ENCODE measurements at regions not wholly inside any gene's neighbourhood (a gene's known extent, or its start where the extent isn't known, plus 50 kb on each side); places are given as distances from the start of the nearest gene placed in this dataset.
"Not testable (repeated sequence)": the region's sequence is repeated elsewhere in the genome, so short reads cannot be mapped to it uniquely, and the experiment has no call there.

DNA sequence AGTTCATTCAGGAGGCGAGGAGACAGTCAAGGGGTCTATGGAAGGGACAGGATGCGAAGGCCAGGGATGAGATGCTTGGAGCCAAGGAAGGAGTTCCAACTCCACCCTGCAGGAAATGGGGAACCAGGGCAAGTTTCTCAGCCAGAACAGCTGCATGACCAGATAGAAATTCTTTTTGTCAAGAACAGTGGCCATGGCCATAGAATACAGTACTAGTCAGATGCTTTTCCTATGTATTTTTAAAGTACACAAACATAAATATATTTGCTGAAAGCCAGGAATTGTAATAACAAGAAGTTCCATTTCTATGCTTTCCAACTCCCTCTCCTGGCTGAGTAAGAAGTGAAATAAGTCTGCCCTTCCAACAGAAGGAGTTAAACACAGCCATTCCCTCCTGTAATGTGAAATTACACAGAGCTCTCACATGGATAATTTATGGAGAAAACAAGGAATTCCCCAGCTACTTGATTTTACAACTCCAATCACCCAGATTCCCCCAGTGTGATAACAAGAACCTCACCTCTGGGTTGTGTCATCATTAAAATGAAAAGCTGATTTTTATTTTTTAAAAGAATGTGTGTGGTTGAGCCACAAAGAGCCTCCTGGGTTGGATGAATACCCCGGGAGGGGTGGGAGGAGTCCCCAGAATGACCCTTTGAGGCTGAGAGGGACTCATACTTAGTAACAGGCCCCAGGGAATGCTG, 124.6 kb upstream of the ARHGEF3 start:
- peak; percentile 94 for DNase-seq (ENCODE audit: low read depth)

GRCh38 chr3:56924700-56925099, 123.0 kb upstream of the ARHGEF3 start:
- DNase-seq (ENCODE audit: low read depth) = not testable (repeated sequence)

DNA sequence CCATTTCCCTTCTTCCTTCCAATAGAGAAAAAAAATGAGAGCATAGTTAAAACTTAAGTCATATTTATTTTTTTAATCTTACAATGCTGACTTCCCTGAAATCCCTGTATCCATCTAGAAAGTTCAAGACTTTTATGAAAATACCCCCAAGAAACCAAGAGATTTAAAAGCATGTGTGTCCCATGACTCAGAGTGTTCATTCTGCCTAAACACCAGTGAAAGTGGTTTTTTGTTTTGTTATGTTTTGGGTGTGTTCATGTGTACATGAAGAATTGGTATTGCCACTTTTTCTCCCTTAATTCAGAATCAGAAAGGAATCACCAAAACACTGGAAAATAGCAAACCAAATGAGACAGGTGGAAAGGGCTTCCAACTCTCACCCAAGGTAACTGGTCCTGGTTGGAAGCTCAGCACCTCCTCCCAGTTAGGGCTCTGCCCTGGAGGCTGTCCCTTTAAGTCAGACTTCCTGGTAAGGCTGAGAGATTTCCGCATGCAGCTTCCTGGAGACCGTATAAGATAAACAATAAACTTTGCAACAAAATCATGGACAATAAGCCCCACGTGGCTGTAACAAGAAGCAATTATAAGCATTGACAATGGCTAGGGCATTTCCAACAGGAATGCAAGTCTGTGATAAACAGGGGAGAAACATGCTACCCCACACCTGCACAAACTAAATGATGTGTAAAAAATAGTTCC, 121.9 kb upstream of the ARHGEF3 start:
- DNase-seq (ENCODE audit: low read depth) = peak; percentile 92

GRCh38 chr3:56921573-56922453, 120.1 kb upstream of the ARHGEF3 start:
- no peak for DNase-seq (ENCODE audit: low read depth)

DNA sequence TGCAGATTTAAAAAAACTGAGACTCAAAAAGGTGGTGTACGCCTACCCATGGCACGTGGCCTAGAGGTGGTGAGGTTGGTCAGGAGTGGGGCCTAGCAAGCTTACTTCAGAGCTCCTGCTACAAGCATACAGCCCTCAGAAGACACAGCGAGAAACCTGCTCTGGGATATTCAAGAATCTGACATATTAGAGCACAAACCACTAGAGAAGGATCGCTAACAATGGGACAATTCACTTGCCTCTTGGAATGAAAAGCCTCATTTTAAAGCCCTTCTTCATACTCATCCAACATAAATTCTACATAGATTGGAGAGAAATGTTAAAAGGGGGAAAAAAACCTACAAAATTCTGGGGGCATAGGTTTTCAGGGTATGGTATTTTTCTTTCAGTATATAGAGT, 118.0 kb upstream of the ARHGEF3 start:
- DNase-seq (ENCODE audit: low read depth) = no peak

GRCh38 chr3:56919137-56919796, 117.5 kb upstream of the ARHGEF3 start:
- DNase-seq (ENCODE audit: low read depth) = no peak

- no peak for DNase-seq (ENCODE audit: low read depth)
These were observed 116.4 kb upstream of the ARHGEF3 start for GRCh38 chr3:56918111-56918568.

DNA sequence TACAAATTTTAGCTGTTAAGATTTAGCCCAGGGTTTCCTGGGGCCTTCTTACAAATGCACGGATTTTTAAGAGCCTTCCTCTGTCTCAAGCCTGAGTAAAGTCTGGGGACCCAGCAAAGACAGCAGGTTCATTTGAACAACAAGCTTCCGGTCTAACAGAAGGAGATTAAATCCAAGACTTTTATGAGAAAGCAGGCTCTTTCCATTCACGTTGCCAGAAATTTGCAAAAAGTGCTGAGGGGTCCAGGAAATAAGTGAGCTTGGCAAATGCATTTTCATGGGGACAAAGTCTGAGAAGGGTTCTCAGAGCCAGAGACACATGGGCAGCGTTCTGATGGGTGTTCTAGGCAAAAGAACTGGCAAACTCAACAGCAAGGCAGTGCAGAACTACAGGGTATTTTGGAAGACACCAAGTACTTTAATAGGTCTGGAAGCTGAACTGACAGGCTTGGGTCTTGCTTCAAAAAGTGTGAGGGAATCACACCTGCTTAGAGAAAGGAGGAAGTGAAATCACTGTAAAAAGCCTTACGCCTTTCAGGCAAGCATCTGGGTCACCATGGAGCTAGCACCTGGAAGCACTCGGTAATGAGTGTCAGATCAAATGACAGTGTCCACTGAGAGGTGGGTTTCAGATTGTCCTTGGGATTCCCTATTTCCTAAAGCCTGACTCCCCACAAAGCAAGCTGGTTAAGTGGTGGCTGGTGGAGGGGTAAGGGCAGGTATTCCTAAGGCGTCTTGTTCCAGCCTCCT, 115.8 kb upstream of the ARHGEF3 start:
- no peak for DNase-seq (ENCODE audit: low read depth)

DNA sequence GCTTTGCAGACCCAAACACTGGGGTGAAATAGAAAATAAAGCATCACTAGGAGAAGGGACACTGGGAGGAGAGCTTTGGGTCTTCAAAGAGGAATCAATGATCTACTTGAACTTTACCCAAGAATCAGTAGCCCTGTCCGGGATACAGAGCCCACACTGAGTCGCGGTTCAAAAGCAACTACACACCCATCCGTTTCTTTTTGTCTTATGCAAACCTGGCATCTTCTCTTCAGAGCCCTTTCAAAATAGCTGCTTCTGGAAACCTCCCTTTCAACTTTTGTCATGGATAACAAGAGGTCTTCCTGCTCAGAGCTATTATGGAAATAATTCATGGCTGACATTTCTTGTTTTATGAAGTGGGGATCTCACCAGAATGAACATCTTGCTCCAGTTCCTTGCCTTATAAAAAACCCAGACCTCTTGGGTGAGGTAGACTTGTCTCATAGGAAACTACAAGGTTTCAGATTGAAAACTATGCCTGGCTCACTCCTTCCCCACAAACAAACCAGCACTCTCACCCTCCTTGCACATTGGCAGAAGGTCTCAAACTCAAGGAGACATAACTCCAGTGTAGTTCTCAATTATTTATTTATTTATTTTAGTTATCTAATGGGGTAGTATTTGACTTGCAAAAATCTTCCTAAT, 115.1 kb upstream of the ARHGEF3 start:
- no peak for DNase-seq (ENCODE audit: low read depth)

DNA sequence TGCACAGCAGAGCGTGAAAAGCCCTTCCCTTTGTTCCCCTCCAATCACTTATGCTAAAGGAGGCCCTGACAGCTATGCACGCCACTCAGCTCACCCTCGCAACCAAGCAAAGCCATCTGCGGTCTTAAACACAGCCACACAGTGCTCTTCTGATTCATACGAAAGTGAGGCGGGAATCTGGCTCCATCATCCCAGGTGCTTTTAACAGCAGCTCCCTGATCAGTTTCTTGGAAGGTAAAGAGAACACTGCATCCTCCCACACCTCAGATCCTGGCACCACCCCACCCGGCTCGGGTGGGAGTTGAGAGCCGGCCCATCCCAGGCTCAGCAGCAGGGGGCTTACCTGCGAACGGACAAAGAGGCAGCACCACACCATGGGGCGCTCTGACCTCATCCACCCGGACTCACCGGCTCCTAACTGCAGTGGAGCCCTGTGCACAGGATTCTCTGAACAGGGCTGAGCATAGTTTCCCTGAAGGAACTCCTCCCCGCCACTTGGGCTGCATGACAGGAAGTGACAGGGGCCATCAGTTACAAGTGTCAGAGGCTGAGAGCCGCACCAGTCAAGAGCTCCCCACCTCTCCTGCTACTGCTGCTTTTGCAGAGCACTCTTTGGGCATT, 114.3 kb upstream of the ARHGEF3 start:
- no peak for DNase-seq (ENCODE audit: low read depth)

DNA sequence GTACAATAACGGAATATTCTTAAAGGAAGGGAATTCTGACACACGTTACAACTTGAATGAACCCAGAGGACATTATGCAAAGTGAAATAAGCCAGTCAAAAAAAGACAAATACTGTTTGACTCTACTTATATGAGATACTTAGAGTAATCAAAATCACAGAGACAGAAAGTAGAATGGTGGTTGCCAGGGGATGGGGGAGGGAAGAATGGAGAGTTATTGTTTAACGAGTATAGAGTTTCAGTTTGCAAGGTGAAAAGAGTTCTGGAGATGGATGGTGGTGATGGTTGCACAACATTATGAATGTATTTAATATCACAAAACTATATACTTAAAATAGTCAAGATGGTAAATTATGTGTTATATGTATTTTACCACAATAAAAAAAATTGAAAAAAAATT, 112.9 kb upstream of the ARHGEF3 start:
- no peak for DNase-seq (ENCODE audit: low read depth)

- no peak for DNase-seq (ENCODE audit: low read depth)
These were observed 109.6 kb upstream of the ARHGEF3 start for GRCh38 chr3:56911363-56911762.

GRCh38 chr3:56909349-56909748, 107.6 kb upstream of the ARHGEF3 start:
- no peak for DNase-seq (ENCODE audit: low read depth)

GRCh38 chr3:56908004-56908403, 106.3 kb upstream of the ARHGEF3 start:
- no peak for DNase-seq (ENCODE audit: low read depth)

DNA sequence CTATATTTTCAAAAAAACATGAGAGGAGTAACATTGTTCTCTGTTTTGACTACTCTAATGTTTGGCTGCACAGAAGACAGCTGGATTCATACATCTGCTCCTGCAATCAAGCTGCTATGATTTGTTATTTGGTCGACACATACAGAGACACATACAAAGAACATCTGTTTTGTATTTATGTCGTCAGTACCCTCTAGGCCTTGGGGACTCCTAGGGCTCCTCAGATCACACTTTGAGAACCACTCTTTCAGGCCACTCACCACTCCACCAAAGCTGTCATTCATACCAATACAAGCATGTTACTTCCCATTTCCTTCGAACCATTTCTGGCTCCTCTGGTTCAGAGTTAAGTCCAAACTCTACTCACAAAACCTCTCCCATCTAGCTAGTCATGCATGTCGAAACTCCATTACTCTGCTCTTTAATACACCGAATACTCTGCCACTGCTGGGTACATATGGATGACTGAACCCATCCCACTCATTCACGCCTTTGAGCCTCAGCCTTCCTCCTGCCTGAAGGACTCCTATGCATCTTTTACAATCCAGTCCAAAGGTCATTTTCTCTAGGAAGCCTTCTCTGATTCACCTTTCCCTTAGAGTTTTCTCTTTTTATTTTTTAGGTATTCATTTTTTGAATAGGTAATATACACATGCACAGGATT, 102.9 kb upstream of the ARHGEF3 start:
- DNase-seq (ENCODE audit: low read depth) = peak; percentile 30

- no peak for DNase-seq (ENCODE audit: low read depth)
These were observed 101.6 kb upstream of the ARHGEF3 start for GRCh38 chr3:56903231-56903782.

DNA sequence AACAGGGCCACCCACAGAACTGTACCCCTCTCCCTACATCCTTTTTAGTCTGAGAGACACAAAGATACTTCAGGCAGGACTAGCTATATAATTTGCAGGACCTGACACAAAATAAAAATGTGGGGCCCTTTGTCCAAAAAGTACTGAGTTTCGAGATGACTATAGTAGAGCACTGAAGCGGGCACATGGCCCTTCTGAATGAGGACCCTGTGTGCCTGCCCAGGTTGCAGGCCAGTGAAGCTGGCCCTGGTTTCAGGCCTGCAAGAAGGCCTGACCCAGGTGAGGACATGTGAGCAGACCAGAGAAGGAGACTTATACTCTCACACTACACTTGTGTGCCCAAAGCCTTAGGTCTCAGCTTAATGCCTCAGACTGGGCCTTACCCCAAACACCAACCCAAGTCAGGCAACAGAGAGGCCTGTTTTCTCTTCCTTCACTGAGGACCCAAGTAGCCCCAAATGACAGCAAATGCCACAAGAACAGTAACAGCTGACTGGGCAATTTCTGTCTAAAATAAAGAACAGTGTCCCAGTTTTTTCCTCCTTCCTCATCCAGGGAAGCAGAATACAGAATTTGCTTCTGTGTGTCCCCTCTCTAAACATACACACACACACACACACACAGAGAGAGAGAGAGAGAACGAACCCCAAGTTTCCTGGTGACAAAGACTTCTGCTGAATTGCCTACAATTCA, 100.9 kb upstream of the ARHGEF3 start:
- no peak for DNase-seq (ENCODE audit: low read depth)

DNA sequence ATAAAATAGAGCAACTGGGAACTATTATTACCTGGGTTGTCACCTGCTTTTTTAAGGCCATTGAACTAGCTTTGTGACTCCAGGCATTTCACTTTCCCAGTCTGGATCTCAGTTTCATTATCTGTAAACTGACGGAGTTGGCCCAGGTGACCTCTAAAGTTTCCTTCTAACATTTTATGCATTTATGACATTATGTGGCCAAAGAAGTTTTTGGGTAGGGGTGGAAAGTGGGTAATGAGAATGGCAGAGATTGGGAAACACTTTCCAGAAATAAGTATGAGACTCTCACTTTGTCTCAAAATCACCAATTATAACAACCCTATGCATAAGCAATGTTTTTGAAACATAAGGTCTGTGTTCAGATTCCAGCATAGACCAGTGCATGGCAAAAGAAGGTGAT, 99.1 kb upstream of the ARHGEF3 start:
- no peak for DNase-seq (ENCODE audit: low read depth)

DNA sequence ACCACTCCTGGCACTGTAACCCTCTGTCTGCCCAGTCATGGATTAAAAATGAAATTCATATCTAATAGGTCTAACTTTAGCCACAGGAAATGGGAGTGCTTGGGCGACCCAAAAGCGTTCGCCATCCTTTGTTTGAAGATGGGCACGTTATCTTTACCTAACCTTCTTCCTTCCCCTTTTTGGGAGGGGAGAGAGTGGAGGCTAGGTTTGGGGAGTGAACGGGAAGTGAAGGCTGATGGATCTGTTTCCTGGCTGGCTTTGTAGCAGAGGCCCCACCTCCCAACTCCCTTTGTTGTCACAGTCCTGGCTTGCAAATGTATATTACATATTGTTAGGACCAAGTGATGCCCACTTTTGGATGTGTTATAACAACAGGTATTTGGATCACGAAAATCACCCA, 98.1 kb upstream of the ARHGEF3 start:
- DNase-seq (ENCODE audit: low read depth) = no peak
